ENCODE measurements at regions not wholly inside any gene's neighbourhood (a gene's known extent, or its start where the extent isn't known, plus 50 kb on each side); places are given as distances from the start of the nearest gene placed in this dataset.

DNA sequence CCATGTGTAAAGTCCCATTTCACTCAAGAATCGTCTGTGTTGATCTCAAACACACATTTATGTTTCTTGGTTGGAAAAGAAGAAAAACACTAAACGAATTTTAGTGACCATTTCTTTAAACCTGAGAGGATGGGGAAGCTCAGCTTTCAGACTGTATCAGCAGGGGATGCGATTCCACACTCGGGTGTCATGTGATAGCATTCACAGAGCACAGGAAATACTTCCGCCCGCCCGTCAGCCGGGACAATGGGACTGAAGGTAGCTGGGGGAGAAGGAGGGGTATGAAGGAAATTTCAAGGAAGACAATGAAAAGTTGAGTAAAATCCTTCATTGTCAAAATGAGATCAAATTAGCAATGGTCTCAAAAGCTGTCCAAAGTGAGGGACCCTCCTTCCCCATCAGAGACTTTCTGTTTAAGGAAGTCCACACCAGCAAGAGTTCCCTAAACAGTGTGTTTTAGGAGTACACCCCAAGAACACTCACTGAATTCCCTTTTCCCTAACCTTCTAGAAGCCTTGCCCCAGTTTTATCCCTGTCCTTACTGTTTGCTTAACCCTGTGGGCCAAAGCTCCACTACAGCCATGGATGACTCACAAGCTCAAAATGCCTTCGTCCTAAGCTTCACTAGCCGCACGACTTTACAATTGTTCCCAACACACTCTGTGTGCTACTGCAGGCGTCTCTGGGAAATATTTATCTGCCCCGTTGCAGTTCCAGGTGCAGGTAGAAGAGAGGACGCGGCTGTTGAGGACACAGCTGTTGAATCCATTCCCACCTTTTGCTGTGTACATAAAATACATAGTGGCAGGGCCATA is 51.4 kb upstream of the SIM2 start (continued):
- TF ChIP-seq, protein P1, sequence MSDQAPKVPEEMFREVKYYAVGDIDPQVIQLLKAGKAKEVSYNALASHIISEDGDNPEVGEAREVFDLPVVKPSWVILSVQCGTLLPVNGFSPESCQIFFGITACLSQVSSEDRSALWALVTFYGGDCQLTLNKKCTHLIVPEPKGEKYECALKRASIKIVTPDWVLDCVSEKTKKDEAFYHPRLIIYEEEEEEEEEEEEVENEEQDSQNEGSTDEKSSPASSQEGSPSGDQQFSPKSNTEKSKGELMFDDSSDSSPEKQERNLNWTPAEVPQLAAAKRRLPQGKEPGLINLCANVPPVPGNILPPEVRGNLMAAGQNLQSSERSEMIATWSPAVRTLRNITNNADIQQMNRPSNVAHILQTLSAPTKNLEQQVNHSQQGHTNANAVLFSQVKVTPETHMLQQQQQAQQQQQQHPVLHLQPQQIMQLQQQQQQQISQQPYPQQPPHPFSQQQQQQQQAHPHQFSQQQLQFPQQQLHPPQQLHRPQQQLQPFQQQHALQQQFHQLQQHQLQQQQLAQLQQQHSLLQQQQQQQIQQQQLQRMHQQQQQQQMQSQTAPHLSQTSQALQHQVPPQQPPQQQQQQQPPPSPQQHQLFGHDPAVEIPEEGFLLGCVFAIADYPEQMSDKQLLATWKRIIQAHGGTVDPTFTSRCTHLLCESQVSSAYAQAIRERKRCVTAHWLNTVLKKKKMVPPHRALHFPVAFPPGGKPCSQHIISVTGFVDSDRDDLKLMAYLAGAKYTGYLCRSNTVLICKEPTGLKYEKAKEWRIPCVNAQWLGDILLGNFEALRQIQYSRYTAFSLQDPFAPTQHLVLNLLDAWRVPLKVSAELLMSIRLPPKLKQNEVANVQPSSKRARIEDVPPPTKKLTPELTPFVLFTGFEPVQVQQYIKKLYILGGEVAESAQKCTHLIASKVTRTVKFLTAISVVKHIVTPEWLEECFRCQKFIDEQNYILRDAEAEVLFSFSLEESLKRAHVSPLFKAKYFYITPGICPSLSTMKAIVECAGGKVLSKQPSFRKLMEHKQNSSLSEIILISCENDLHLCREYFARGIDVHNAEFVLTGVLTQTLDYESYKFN (CRISPR knock-in tag; conservative IDR thresholded peaks at IDR 0.05), result peak; percentile 19; the same call in 1 of the 2 replicates
- TF ChIP-seq RAD21 (CRISPR knock-in tag; IDR thresholded peaks at IDR 0.05), result no peak
- TF ChIP-seq, protein P2, sequence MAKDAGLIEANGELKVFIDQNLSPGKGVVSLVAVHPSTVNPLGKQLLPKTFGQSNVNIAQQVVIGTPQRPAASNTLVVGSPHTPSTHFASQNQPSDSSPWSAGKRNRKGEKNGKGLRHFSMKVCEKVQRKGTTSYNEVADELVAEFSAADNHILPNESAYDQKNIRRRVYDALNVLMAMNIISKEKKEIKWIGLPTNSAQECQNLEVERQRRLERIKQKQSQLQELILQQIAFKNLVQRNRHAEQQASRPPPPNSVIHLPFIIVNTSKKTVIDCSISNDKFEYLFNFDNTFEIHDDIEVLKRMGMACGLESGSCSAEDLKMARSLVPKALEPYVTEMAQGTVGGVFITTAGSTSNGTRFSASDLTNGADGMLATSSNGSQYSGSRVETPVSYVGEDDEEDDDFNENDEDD (CRISPR knock-in tag; IDR thresholded peaks at IDR 0.05; ENCODE audit: borderline replicate concordance), result peak; percentile 26; the same call in 1 of the 2 replicates
- TF ChIP-seq FOXC1 (CRISPR knock-in tag; IDR thresholded peaks at IDR 0.05; ENCODE audit: borderline replicate concordance), result no peak
- peak; percentile 39; the same call in 1 of the 2 replicates for TF ChIP-seq SALL1 (CRISPR knock-in tag; IDR thresholded peaks at IDR 0.05)
- no peak for TF ChIP-seq ZNF264 (CRISPR knock-in tag; IDR thresholded peaks at IDR 0.05)
- TF ChIP-seq RBM39 (IDR thresholded peaks at IDR 0.05; ENCODE audit: low read depth, low read length, poor library complexity, severe bottlenecking), result no peak
- no peak for TF ChIP-seq KAT8 (CRISPR knock-in tag; IDR thresholded peaks at IDR 0.05)
- no peak for TF ChIP-seq SAFB2 (CRISPR knock-in tag; IDR thresholded peaks at IDR 0.05; ENCODE audit: borderline replicate concordance, low read depth)
- TF ChIP-seq ZNF432 (CRISPR knock-in tag; IDR thresholded peaks at IDR 0.05; ENCODE audit: borderline replicate concordance), result no peak
- TF ChIP-seq ZNF558 (CRISPR knock-in tag; IDR thresholded peaks at IDR 0.05; ENCODE audit: borderline replicate concordance), result no peak
- TF ChIP-seq GATAD2A (CRISPR knock-in tag; IDR thresholded peaks at IDR 0.05), result peak; percentile 40; the same call in 1 of the 2 replicates
- no peak for TF ChIP-seq ZNF350 (CRISPR knock-in tag; IDR thresholded peaks at IDR 0.05; ENCODE audit: borderline replicate concordance, low read depth)
- no peak for TF ChIP-seq TCF7 (IDR thresholded peaks at IDR 0.05; ENCODE audit: low read depth)
- TF ChIP-seq, protein P3, sequence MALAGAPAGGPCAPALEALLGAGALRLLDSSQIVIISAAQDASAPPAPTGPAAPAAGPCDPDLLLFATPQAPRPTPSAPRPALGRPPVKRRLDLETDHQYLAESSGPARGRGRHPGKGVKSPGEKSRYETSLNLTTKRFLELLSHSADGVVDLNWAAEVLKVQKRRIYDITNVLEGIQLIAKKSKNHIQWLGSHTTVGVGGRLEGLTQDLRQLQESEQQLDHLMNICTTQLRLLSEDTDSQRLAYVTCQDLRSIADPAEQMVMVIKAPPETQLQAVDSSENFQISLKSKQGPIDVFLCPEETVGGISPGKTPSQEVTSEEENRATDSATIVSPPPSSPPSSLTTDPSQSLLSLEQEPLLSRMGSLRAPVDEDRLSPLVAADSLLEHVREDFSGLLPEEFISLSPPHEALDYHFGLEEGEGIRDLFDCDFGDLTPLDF (CRISPR knock-in tag; IDR thresholded peaks at IDR 0.05), result no peak
- peak; percentile 11; the same call in 1 of the 2 replicates for TF ChIP-seq HOXA3 (CRISPR knock-in tag; IDR thresholded peaks at IDR 0.05)
- TF ChIP-seq, protein P4, sequence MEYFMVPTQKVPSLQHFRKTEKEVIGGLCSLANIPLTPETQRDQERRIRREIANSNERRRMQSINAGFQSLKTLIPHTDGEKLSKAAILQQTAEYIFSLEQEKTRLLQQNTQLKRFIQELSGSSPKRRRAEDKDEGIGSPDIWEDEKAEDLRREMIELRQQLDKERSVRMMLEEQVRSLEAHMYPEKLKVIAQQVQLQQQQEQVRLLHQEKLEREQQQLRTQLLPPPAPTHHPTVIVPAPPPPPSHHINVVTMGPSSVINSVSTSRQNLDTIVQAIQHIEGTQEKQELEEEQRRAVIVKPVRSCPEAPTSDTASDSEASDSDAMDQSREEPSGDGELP (IDR thresholded peaks at IDR 0.05; ENCODE audit: borderline replicate concordance, low read depth), result peak; percentile 64; the same call in 1 of the 2 replicates
- TF ChIP-seq, protein P5, sequence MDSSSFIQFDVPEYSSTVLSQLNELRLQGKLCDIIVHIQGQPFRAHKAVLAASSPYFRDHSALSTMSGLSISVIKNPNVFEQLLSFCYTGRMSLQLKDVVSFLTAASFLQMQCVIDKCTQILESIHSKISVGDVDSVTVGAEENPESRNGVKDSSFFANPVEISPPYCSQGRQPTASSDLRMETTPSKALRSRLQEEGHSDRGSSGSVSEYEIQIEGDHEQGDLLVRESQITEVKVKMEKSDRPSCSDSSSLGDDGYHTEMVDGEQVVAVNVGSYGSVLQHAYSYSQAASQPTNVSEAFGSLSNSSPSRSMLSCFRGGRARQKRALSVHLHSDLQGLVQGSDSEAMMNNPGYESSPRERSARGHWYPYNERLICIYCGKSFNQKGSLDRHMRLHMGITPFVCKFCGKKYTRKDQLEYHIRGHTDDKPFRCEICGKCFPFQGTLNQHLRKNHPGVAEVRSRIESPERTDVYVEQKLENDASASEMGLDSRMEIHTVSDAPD (CRISPR knock-in tag; IDR thresholded peaks at IDR 0.05), result no peak
- TF ChIP-seq NR2F6 (IDR thresholded peaks at IDR 0.05), result peak; percentile 45
- peak; percentile 72 for TF ChIP-seq NR2F6 (CRISPR knock-in tag; IDR thresholded peaks at IDR 0.05)
- no peak for TF ChIP-seq CHCHD3 (CRISPR knock-in tag; IDR thresholded peaks at IDR 0.05)

Measured in HepG2 (cell line).